DND-41 (cell line): ENCODE measurements at regions not wholly inside any gene's neighbourhood (a gene's known extent, or its start where the extent isn't known, plus 50 kb on each side); places are given as distances from the start of the nearest gene placed in this dataset.

Experiments used
- EZH2 ChIP-seq: IDR thresholded peaks from 3 replicates; pipeline ENCODE4 v1.6.1; 2012; ENCODE audit warnings: borderline replicate concordance, low read depth, mild to moderate bottlenecking, moderate library complexity, low read length, inconsistent platforms; ENCODE audit not compliant: severe bottlenecking
- TF ChIP-seq, protein P1 (sequence below): IDR thresholded peaks from 2 replicates; pipeline ENCODE4 v1.5.1; 2012; ENCODE audit warnings: borderline replicate concordance, low read length, moderate library complexity, mild to moderate bottlenecking; ENCODE audit not compliant: poor library complexity, severe bottlenecking; ENCODE audit errors: extremely low read depth

DNA sequence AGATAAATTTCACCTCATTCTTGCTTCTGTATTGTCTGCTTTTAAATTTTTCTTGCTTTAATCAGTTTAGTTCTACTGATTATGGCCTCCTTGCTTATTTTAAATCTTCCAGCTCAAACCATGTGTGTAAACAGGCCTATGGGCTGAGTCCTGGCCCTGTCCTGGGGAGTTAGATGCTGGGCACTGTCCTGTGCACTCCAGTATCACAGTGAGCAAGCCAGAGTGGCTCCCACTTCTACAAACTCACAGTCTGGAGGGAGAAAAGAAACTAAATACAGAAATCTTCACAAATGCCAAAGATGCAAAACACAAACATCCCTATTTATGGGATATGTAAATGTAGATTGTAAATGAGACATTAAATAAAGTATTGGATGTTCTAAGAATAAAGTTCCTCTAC, 101.1 kb upstream of the POGK start:
- TF ChIP-seq, protein P1, sequence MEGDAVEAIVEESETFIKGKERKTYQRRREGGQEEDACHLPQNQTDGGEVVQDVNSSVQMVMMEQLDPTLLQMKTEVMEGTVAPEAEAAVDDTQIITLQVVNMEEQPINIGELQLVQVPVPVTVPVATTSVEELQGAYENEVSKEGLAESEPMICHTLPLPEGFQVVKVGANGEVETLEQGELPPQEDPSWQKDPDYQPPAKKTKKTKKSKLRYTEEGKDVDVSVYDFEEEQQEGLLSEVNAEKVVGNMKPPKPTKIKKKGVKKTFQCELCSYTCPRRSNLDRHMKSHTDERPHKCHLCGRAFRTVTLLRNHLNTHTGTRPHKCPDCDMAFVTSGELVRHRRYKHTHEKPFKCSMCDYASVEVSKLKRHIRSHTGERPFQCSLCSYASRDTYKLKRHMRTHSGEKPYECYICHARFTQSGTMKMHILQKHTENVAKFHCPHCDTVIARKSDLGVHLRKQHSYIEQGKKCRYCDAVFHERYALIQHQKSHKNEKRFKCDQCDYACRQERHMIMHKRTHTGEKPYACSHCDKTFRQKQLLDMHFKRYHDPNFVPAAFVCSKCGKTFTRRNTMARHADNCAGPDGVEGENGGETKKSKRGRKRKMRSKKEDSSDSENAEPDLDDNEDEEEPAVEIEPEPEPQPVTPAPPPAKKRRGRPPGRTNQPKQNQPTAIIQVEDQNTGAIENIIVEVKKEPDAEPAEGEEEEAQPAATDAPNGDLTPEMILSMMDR: no peak
- no peak for TF ChIP-seq EZH2
